ENCODE measurements at regions not wholly inside any gene's neighbourhood (a gene's known extent, or its start where the extent isn't known, plus 50 kb on each side); places are given as distances from the start of the nearest gene placed in this dataset.
A peak's percentile ranks its signal among the peaks of the same experiment; 100 is the strongest.

GRCh38 chr10:78868048-78868447 is 200.7 kb upstream of the ZMIZ1 start:
- BruUV-seq (replicated peaks): no TSS peak
- Histone ChIP-seq H3K9me2 (ENCODE audit: insufficient read depth) (no peaks in the 10 kb centered on the region), H4K20me1 (ENCODE audit: insufficient read depth) (no peaks in the 10 kb centered on the region), H3K9me3 (ENCODE audit: insufficient read depth, low read depth) (no peaks in the 10 kb centered on the region), H2AFZ (no peak overlapping the region), H3F3A (ENCODE audit: insufficient read depth, low read depth) (no peaks in the 10 kb centered on the region), H3K27me3 (ENCODE audit: insufficient read depth, low read depth) (no peaks in the 10 kb centered on the region), H3K4me3 (no peak overlapping the region), H3K4me2 (no peak overlapping the region), H3K79me2 (ENCODE audit: low read depth) (no peaks in the 10 kb centered on the region), H3K36me3 (ENCODE audit: low read depth) (no peaks in the 10 kb centered on the region), H3K27ac (no peak overlapping the region), H3K4me1 (replicated peaks; ENCODE audit: insufficient read depth) (no peaks in the 10 kb centered on the region)
- POLR2A ChIA-PET (ENCODE audit: unreplicated experiment): no interaction called here
- DNase-seq: no peak
- intact Hi-C loops (cut with micrococcal nuclease; ENCODE audit: unreplicated experiment): loop anchor here (10.0 kb wide), 1 partner anchor 197 kb away; the partner anchor contains the start of gene ZMIZ1
- TF ChIP-seq, protein P1, sequence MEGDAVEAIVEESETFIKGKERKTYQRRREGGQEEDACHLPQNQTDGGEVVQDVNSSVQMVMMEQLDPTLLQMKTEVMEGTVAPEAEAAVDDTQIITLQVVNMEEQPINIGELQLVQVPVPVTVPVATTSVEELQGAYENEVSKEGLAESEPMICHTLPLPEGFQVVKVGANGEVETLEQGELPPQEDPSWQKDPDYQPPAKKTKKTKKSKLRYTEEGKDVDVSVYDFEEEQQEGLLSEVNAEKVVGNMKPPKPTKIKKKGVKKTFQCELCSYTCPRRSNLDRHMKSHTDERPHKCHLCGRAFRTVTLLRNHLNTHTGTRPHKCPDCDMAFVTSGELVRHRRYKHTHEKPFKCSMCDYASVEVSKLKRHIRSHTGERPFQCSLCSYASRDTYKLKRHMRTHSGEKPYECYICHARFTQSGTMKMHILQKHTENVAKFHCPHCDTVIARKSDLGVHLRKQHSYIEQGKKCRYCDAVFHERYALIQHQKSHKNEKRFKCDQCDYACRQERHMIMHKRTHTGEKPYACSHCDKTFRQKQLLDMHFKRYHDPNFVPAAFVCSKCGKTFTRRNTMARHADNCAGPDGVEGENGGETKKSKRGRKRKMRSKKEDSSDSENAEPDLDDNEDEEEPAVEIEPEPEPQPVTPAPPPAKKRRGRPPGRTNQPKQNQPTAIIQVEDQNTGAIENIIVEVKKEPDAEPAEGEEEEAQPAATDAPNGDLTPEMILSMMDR (conservative IDR thresholded peaks at IDR 0.05): no peak
- no peak for TF ChIP-seq EZH2 (IDR thresholded peaks at IDR 0.05; ENCODE audit: low read depth)
- CTCF ChIA-PET: no interaction called here

DNA sequence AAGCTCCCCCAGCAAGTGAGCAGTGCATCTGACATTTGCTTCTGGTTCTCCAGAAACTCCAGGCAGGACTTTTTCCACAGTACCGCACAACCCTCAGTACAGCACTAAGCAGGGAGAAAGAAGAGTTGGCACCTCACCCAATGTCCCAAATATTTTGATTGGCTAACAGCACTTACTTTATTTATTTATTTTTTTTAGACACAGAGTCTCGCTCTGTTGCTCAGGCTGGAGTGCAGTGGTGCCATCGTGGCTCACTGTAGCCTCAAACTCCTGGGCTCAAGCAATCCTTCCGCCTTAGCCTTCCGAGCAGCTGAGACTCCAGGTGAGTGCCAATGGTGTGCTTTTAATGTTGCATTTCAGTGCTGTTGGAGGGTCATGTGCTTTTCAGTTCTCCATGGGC is 200.3 kb upstream of the ZMIZ1 start:
- no TSS peak for BruUV-seq (replicated peaks)
- POLR2A ChIA-PET (ENCODE audit: unreplicated experiment): no interaction called here
- H4K20me1 ChIP-seq (ENCODE audit: insufficient read depth): no peaks in the 10 kb centered on the region
- no peaks in the 10 kb centered on the region for H3F3A ChIP-seq (ENCODE audit: insufficient read depth, low read depth)
- no peaks in the 10 kb centered on the region for H3K36me3 ChIP-seq (ENCODE audit: low read depth)
- no peaks in the 10 kb centered on the region for H3K9me2 ChIP-seq (ENCODE audit: insufficient read depth)
- H3K9me3 ChIP-seq (ENCODE audit: insufficient read depth, low read depth): no peaks in the 10 kb centered on the region
- CTCF ChIA-PET: no interaction called here
- no peak overlapping the region for H2AFZ ChIP-seq
- H3K79me2 ChIP-seq (ENCODE audit: low read depth): no peaks in the 10 kb centered on the region
- no peak overlapping the region for H3K4me3 ChIP-seq
- intact Hi-C loops (cut with micrococcal nuclease; ENCODE audit: unreplicated experiment): loop anchor here (10.0 kb wide), 1 partner anchor 196 kb away; the partner anchor contains the start of gene ZMIZ1
- TF ChIP-seq, protein P1 (conservative IDR thresholded peaks at IDR 0.05): no peak
- no peak for TF ChIP-seq EZH2 (IDR thresholded peaks at IDR 0.05; ENCODE audit: low read depth)
- no peaks in the 10 kb centered on the region for H3K27me3 ChIP-seq (ENCODE audit: insufficient read depth, low read depth)
- no peak overlapping the region for H3K4me2 ChIP-seq
- H3K27ac ChIP-seq: no peak overlapping the region
- DNase-seq: peak in 1 of 2 experiments; percentile 18
- H3K4me1 ChIP-seq (replicated peaks; ENCODE audit: insufficient read depth): no peaks in the 10 kb centered on the region

DNA sequence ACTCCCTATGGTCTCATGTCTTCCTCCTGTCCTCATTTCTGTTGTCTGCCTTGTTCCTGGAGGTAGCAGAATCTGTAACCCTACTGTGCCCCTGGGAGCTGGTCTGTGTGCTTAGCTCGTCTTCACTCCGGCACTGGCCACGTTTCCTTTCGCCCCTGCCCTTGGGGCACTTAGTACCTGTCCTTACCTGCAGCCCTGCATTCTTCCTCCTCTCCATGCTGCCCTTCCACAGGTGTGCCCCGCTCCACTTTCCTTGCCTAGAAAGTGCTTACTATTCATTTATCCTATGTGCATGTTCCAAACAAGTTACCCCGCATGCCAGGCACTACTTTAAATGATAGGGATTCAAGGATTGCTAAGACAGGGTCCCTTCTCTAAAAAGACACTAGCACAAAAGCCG is 199.9 kb upstream of the ZMIZ1 start:
- no peak overlapping the region for H3K27ac ChIP-seq
- ChIA-PET CTCF (no interaction called here), POLR2A (ENCODE audit: unreplicated experiment) (no interaction called here)
- no TSS peak for BruUV-seq (replicated peaks)
- no peaks in the 10 kb centered on the region for H3K9me3 ChIP-seq (ENCODE audit: insufficient read depth, low read depth)
- H3K36me3 ChIP-seq (ENCODE audit: low read depth): no peaks in the 10 kb centered on the region
- no peak overlapping the region for H3K4me2 ChIP-seq
- H3K4me1 ChIP-seq (replicated peaks; ENCODE audit: insufficient read depth): no peaks in the 10 kb centered on the region
- intact Hi-C loops (cut with micrococcal nuclease; ENCODE audit: unreplicated experiment): loop anchor here (10.0 kb wide), 1 partner anchor 196 kb away; the partner anchor contains the start of gene ZMIZ1
- H3K4me3 ChIP-seq: no peak overlapping the region
- no peak for DNase-seq
- H3F3A ChIP-seq (ENCODE audit: insufficient read depth, low read depth): no peaks in the 10 kb centered on the region
- no peak overlapping the region for H2AFZ ChIP-seq
- no peaks in the 10 kb centered on the region for H4K20me1 ChIP-seq (ENCODE audit: insufficient read depth)
- no peaks in the 10 kb centered on the region for H3K79me2 ChIP-seq (ENCODE audit: low read depth)
- TF ChIP-seq EZH2 (IDR thresholded peaks at IDR 0.05; ENCODE audit: low read depth): no peak
- TF ChIP-seq, protein P1 (conservative IDR thresholded peaks at IDR 0.05): no peak
- no peaks in the 10 kb centered on the region for H3K9me2 ChIP-seq (ENCODE audit: insufficient read depth)
- no peaks in the 10 kb centered on the region for H3K27me3 ChIP-seq (ENCODE audit: insufficient read depth, low read depth)

Data from PC-9 (cell line).